ENCODE measurements at regions not wholly inside any gene's neighbourhood (a gene's known extent, or its start where the extent isn't known, plus 50 kb on each side); places are given as distances from the start of the nearest gene placed in this dataset.

GRCh38 chr2:122478771-122479170, 723.3 kb downstream of the TSN start:
- no peak for TF ChIP-seq SP1 (IDR thresholded peaks at IDR 0.05)
- TF ChIP-seq TARDBP (IDR thresholded peaks at IDR 0.05): no peak
- no peak for TF ChIP-seq ARNT (IDR thresholded peaks at IDR 0.05)
- no peak for TF ChIP-seq PKNOX1 (IDR thresholded peaks at IDR 0.05)
- TF ChIP-seq LEF1 (IDR thresholded peaks at IDR 0.05; ENCODE audit: borderline replicate concordance): no peak
- no peak for TF ChIP-seq SUZ12 (IDR thresholded peaks at IDR 0.05)

Data from HEK293T (cell line).